Mucosa of descending colon (tissue), 3 donors: ENCODE measurements at regions not wholly inside any gene's neighbourhood (a gene's known extent, or its start where the extent isn't known, plus 50 kb on each side); places are given as distances from the start of the nearest gene placed in this dataset.
A peak's percentile ranks its signal among the peaks of the same experiment; 100 is the strongest.

Source experiments
- ATAC-seq: fragments of 200-7000 bp; cut with Tn5 transposase; one replicate; pipeline ENCODE4 v1.9.1; 2020; ENCODE audit warnings: mild to moderate bottlenecking, moderate library complexity
- DNase-seq, 3 donors: peaks; one replicate each; pipeline ENCODE4 v3.0.0-alpha.2; 2020
- H3K36me3 ChIP-seq: fragments of 200-600 bp; one replicate; pipeline ENCODE4 v1.8.0; 2021; ENCODE audit warnings: low read depth, mild to moderate bottlenecking
- H3K4me1 ChIP-seq: fragments of 200-600 bp; one replicate; pipeline ENCODE4 v1.8.0; 2021; ENCODE audit warnings: low read depth, mild to moderate bottlenecking
- H3K4me3 ChIP-seq: fragments of 200-600 bp; one replicate; pipeline ENCODE4 v1.8.0; 2021; ENCODE audit warnings: mild to moderate bottlenecking
- H3K9me3 ChIP-seq: fragments of 200-600 bp; one replicate; pipeline ENCODE4 v1.8.0; 2021; ENCODE audit warnings: mild to moderate bottlenecking
- CTCF ChIP-seq: fragments of 200-600 bp; IDR thresholded peaks from one replicate; pipeline ENCODE4 v1.8.0; 2022; ENCODE audit warnings: antibody characterized with exemption, mild to moderate bottlenecking
- intact Hi-C, 2 donors: fragments of 100-400 bp; cut with DNase I in 1 of 2; cut with micrococcal nuclease in 1 of 2; formaldehyde crosslinking; loops; one replicate each; pipeline versions ENCODE4 v1.11.0 to v1.11.1; 2022; cut with DNase I, micrococcal nuclease
- donor health status: DM: no; HTN: no; CAD: no; lungs with moderate emphysema.
- donor health status: DM: no; HTN: no; CAD: no.
- donor health status: DM: no; HTN: yes; CAD: no.

- intact Hi-C loops = no loop called here
- DNase-seq (no peak), ATAC-seq (no peak)
- no peak for TF ChIP-seq CTCF
- no peaks in the 10 kb centered on the region for H3K4me1 ChIP-seq
- H3K4me3 ChIP-seq = no peak overlapping the region
- H3K36me3 ChIP-seq = no peaks in the 10 kb centered on the region
- H3K9me3 ChIP-seq = no peaks in the 10 kb centered on the region
Measured at GRCh38 chr3:165283328-165283727, 87.1 kb upstream of the SLITRK3 start.

GRCh38 chr3:165279471-165279870 is 83.3 kb upstream of the SLITRK3 start:
- no peak for DNase-seq
- no peak for TF ChIP-seq CTCF
- no peak for ATAC-seq
- H3K4me1 ChIP-seq = no peaks in the 10 kb centered on the region
- intact Hi-C loops = no loop called here
- no peak overlapping the region for H3K4me3 ChIP-seq
- no peaks in the 10 kb centered on the region for H3K9me3 ChIP-seq
- H3K36me3 ChIP-seq = no peaks in the 10 kb centered on the region

- no peaks in the 10 kb centered on the region for H3K9me3 ChIP-seq
- DNase-seq (no peak), ATAC-seq (no peak)
- H3K36me3 ChIP-seq = no peaks in the 10 kb centered on the region
- TF ChIP-seq CTCF = no peak
- intact Hi-C loops = no loop called here
- H3K4me3 ChIP-seq = no peak overlapping the region
- no peaks in the 10 kb centered on the region for H3K4me1 ChIP-seq
Measured at GRCh38 chr3:165273411-165273810, 77.2 kb upstream of the SLITRK3 start.

GRCh38 chr3:165259541-165260193 is 63.5 kb upstream of the SLITRK3 start:
- intact Hi-C loops = no loop called here
- Histone ChIP-seq H3K4me1 (no peaks in the 10 kb centered on the region), H3K36me3 (no peaks in the 10 kb centered on the region), H3K4me3 (no peak overlapping the region), H3K9me3 (no peaks in the 10 kb centered on the region)
- TF ChIP-seq CTCF = no peak
- no peak for ATAC-seq
- no peak for DNase-seq

DNA sequence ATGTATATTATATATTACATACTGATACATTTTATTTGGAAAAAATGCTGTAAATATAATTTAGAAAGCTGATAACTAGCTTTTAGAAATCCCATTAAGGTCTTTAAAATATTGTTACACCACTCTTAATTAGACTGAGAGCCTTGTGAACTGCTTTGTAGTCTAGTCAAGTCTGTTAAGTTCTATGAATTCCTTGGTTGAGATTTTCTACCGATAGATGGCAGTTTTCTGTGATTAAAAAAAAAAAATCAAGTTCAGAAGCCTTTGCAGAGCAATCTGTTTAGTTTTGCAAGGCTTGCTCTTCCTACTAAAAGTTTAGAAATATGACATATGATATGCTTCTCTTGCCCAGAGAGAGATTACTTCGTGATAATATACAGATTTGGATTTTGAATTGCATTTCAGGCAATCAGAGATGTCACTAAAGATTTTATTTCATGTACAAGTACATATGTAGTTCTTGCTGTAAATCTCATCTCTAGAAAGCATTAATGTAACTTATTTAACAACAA is 60.4 kb upstream of the SLITRK3 start:
- no peaks in the 10 kb centered on the region for H3K36me3 ChIP-seq
- H3K4me1 ChIP-seq = no peaks in the 10 kb centered on the region
- DNase-seq (no peak), ATAC-seq (no peak)
- H3K4me3 ChIP-seq = no peak overlapping the region
- TF ChIP-seq CTCF = no peak
- intact Hi-C loops = no loop called here
- H3K9me3 ChIP-seq = no peaks in the 10 kb centered on the region

DNA sequence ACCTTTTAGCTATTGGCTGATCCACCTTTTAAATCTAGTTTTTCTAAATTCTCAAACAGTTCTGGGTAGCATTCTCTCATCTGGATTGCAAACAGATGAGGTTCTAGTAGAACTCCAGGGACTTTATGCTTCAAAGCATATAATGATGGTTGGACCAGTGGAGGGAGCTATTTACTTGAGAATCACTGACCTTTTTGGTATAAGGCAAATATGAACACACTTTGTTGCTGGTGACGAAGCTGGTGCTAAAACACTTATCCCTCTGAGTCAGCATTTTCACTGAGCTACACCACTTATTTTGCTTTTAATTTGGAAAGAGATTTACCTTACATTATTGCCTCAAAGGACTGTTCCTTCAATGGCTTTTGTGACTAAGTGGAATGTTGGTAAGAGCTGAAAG is 58.6 kb upstream of the SLITRK3 start:
- Histone ChIP-seq H3K36me3 (no peaks in the 10 kb centered on the region), H3K4me3 (no peak overlapping the region), H3K4me1 (no peaks in the 10 kb centered on the region), H3K9me3 (no peaks in the 10 kb centered on the region)
- TF ChIP-seq CTCF = no peak
- intact Hi-C loops = no loop called here
- ATAC-seq = no peak
- DNase-seq = peak in 1 of 3 donors; percentile 19
